ENCODE measurements at regions not wholly inside any gene's neighbourhood (a gene's known extent, or its start where the extent isn't known, plus 50 kb on each side); places are given as distances from the start of the nearest gene placed in this dataset.
"Not testable (repeated sequence)": the region's sequence is repeated elsewhere in the genome, so short reads cannot be mapped to it uniquely, and the experiment has no call there.

GRCh38 chr11:87539596-87539995 lies 501.9 kb downstream of the TMEM135 start:
- ATAC-seq = no peak
- in situ Hi-C loops (cut with MboI; ENCODE audit: low sequenced_read_pairs in 4 of 4) = no loop called here
- no peak for TF ChIP-seq CTCF (IDR thresholded peaks at IDR 0.05 in 4 of 5, conservative IDR thresholded peaks at IDR 0.05 in 1 of 5)
- no peak for TF ChIP-seq POLR2A (IDR thresholded peaks at IDR 0.05)

GRCh38 chr11:87536565-87536964 lies 498.8 kb downstream of the TMEM135 start:
- DNase-seq = no peak
- Histone ChIP-seq H3K4me1 (no peaks in the 10 kb centered on the region), H3K36me3 (no peaks in the 10 kb centered on the region), H3K27me3 (no peaks in the 10 kb centered on the region), H3K9me3 (no peaks in the 10 kb centered on the region), H3K27ac (no peak overlapping the region), H3K4me3 (no peak overlapping the region)
- intact Hi-C loops (cut with DNase I; ENCODE audit: low total_unique reads) (no loop called here), in situ Hi-C loops (cut with MboI; ENCODE audit: low sequenced_read_pairs in 4 of 4) (no loop called here)
- no peak for TF ChIP-seq POLR2A (IDR thresholded peaks at IDR 0.05)
- TF ChIP-seq CTCF (IDR thresholded peaks at IDR 0.05 in 4 of 5, conservative IDR thresholded peaks at IDR 0.05 in 1 of 5) = no peak
- ATAC-seq = no peak

More at GRCh38 chr11:87539596-87539995, 501.9 kb downstream of the TMEM135 start:
- H3K27me3 ChIP-seq = no peaks in the 10 kb centered on the region
- H3K9me3 ChIP-seq = no peaks in the 10 kb centered on the region
- H3K4me3 ChIP-seq = no peak overlapping the region
- intact Hi-C loops (cut with DNase I; ENCODE audit: low total_unique reads) = no loop called here
- no peaks in the 10 kb centered on the region for H3K36me3 ChIP-seq
- H3K4me1 ChIP-seq = no peaks in the 10 kb centered on the region
- H3K27ac ChIP-seq = no peak overlapping the region
- DNase-seq = no peak

GRCh38 chr11:87536016-87536415 lies 498.3 kb downstream of the TMEM135 start:
- Histone ChIP-seq H3K36me3 (no peaks in the 10 kb centered on the region), H3K27ac (no peak overlapping the region), H3K9me3 (no peaks in the 10 kb centered on the region), H3K27me3 (no peaks in the 10 kb centered on the region), H3K4me3 (no peak overlapping the region), H3K4me1 (no peaks in the 10 kb centered on the region)
- intact Hi-C loops (cut with DNase I; ENCODE audit: low total_unique reads) = no loop called here
- DNase-seq (no peak), ATAC-seq (no peak)
- no peak for TF ChIP-seq CTCF (IDR thresholded peaks at IDR 0.05 in 4 of 5, conservative IDR thresholded peaks at IDR 0.05 in 1 of 5)
- TF ChIP-seq POLR2A (IDR thresholded peaks at IDR 0.05) = no peak
- in situ Hi-C loops (cut with MboI; ENCODE audit: low sequenced_read_pairs in 4 of 4) = no loop called here

- Histone ChIP-seq H3K27ac (no peak overlapping the region), H3K4me3 (no peak overlapping the region), H3K9me3 (no peaks in the 10 kb centered on the region), H3K27me3 (no peaks in the 10 kb centered on the region), H3K4me1 (no peaks in the 10 kb centered on the region), H3K36me3 (no peaks in the 10 kb centered on the region)
- ATAC-seq (no peak), DNase-seq (no peak)
- intact Hi-C loops (cut with DNase I; ENCODE audit: low total_unique reads) = no loop called here
- in situ Hi-C loops (cut with MboI; ENCODE audit: low sequenced_read_pairs in 4 of 4) = no loop called here
- TF ChIP-seq POLR2A (IDR thresholded peaks at IDR 0.05) (no peak), CTCF (IDR thresholded peaks at IDR 0.05 in 4 of 5, conservative IDR thresholded peaks at IDR 0.05 in 1 of 5) (no peak)
Observed at GRCh38 chr11:87535513-87535912, 497.8 kb downstream of the TMEM135 start.

- in situ Hi-C loops (cut with MboI; ENCODE audit: low sequenced_read_pairs in 4 of 4); DNase-seq; intact Hi-C loops (cut with DNase I; ENCODE audit: low total_unique reads); H3K4me3 ChIP-seq; H3K36me3 ChIP-seq; H3K4me1 ChIP-seq; H3K27ac ChIP-seq; H3K27me3 ChIP-seq; H3K9me3 ChIP-seq; ATAC-seq: not testable (repeated sequence)
Observed at GRCh38 chr11:87531835-87532234, 494.1 kb downstream of the TMEM135 start.
